K562 (cell line): ENCODE measurements at regions not wholly inside any gene's neighbourhood (a gene's known extent, or its start where the extent isn't known, plus 50 kb on each side); places are given as distances from the start of the nearest gene placed in this dataset.

Source experiments
- ATAC-seq: fragments of 200-7000 bp; cut with Tn5 transposase; 3 replicates; pipeline ENCODE4 v1.9.1; 2020; ENCODE audit warnings: moderate library complexity
- BruUV-seq: library from RNA; stranded (reverse); fragments of 400-500 nt; replicated peaks from 2 replicates; lab custom pipeline; 2021; lab: Mats Ljungman, UMichigan
- CTCF ChIA-PET: fragments of 300-600 bp; formaldehyde crosslinking; extraction: SDS; loops from one replicate; lab custom pipeline; 2021; ENCODE audit warnings: low intra/inter-chr PET ratio; lab: Yijun Ruan, JAX
- POLR2A ChIA-PET: fragments of 300-600, 350-650 bp; sonication (Branson Sonifier 250); formaldehyde crosslinking; extraction: SDS; loops from one replicate; lab custom pipeline; 2021; ENCODE audit warnings: antibody characterized with exemption, inconsistent platforms; lab: Yijun Ruan, JAX
- DNase-seq, 4 experiments: peaks; one replicate each; pipeline versions ENCODE4 v3.0.0 to v3.0.0-alpha.2; 2011 to 2018; ENCODE audit warnings: low spot score in 3 of 4, mixed read lengths in 3 of 4; ENCODE audit errors: extremely low read depth in 1 of 4
- FAIRE-seq: peaks from 2 replicates; lab custom pipeline; 2011; peaks lifted over from hg19 to GRCh38; lab: Jason Lieb, UNC
- H2AFZ ChIP-seq: 2 replicates; pipeline ENCODE4 v1.6.0; 2011; ENCODE audit warnings: low read depth, low read length, control low read depth, inconsistent platforms
- H3K27ac ChIP-seq: fragments of 200-600 bp; 3 replicates; pipeline ENCODE4 v1.8.0; 2011; ENCODE audit warnings: low read depth, mild to moderate bottlenecking, control low read depth, inconsistent platforms, low read length, moderate library complexity, mixed read lengths; ENCODE audit errors: extremely low read depth
- H3K27me3 ChIP-seq, 2 experiments: fragments of 300-600 bp in 1 of 2; 2 replicates in 1 of 2; 3 replicates in 1 of 2; pipeline versions ENCODE4 v1.6.0 to v1.8.0; 2011; ENCODE audit warnings: inconsistent platforms in 2 of 2, low read length in 2 of 2, mild to moderate bottlenecking in 1 of 2, mixed read lengths in 1 of 2, moderate library complexity in 1 of 2; ENCODE audit not compliant: control insufficient read depth in 2 of 2, insufficient read depth in 2 of 2
- H3K36me3 ChIP-seq: fragments of 300-600 bp; 3 replicates; pipeline ENCODE4 v1.8.0; 2011; ENCODE audit warnings: mild to moderate bottlenecking, low read length, inconsistent platforms; ENCODE audit not compliant: control insufficient read depth, insufficient read depth
- H3K4me1 ChIP-seq, 2 experiments: fragments of 200-600 bp in 1 of 2; replicated peaks in 1 of 2; 2 replicates in 1 of 2; 3 replicates in 1 of 2; pipeline versions ENCODE4 v1.5.1 to v1.8.0; 2011; ENCODE audit warnings: inconsistent platforms in 2 of 2, low read length in 2 of 2, mild to moderate bottlenecking in 1 of 2, mixed read lengths in 1 of 2, moderate library complexity in 1 of 2; ENCODE audit not compliant: control insufficient read depth in 2 of 2, insufficient read depth in 2 of 2
- H3K4me2 ChIP-seq: 2 replicates; pipeline ENCODE4 v1.6.1; 2011; ENCODE audit warnings: low read length, control low read depth, inconsistent platforms, mixed read lengths; ENCODE audit not compliant: insufficient read depth
- H3K4me3 ChIP-seq: fragments of 200-600 bp; sonication (generic), shearing (Covaris generic); 2 replicates; pipeline ENCODE4 v1.5.1; 2016; ENCODE audit warnings: control low read depth, inconsistent platforms
- H3K79me2 ChIP-seq: fragments of 200-600 bp; 3 replicates; pipeline ENCODE4 v1.8.0; 2011; ENCODE audit warnings: low read length, inconsistent platforms; ENCODE audit not compliant: control insufficient read depth, insufficient read depth
- H3K9ac ChIP-seq, 2 experiments: 2 replicates each; pipeline versions ENCODE4 v1.6.0 to v1.6.1; 2011; ENCODE audit warnings: low read depth in 2 of 2, low read length in 2 of 2, control low read depth in 1 of 2, inconsistent platforms in 1 of 2, mild to moderate bottlenecking in 1 of 2, mixed read lengths in 1 of 2; ENCODE audit not compliant: insufficient read depth in 1 of 2
- H3K9me1 ChIP-seq: one replicate; pipeline ENCODE4 v1.6.0; 2011; ENCODE audit warnings: inconsistent platforms, mild to moderate bottlenecking, low read length, moderate library complexity; ENCODE audit not compliant: control insufficient read depth, insufficient read depth
- H3K9me3 ChIP-seq: replicated peaks from 2 replicates; pipeline ENCODE4 v1.5.1; 2011; ENCODE audit warnings: low read depth, low read length, inconsistent platforms; ENCODE audit not compliant: control insufficient read depth, insufficient read depth
- H4K20me1 ChIP-seq: replicated peaks from 2 replicates; pipeline ENCODE4 v1.6.1; 2011; ENCODE audit warnings: low read length, inconsistent platforms, mixed read lengths; ENCODE audit not compliant: control insufficient read depth, insufficient read depth
- BRF1 ChIP-seq: IDR thresholded peaks from 3 replicates; pipeline ENCODE4 v1.6.1; 2011; ENCODE audit warnings: borderline replicate concordance, mild to moderate bottlenecking; ENCODE audit not compliant: insufficient read length; ENCODE audit errors: extremely low read depth
- EP300 ChIP-seq: IDR thresholded peaks from 2 replicates; pipeline ENCODE4 v1.6.1; 2012; ENCODE audit warnings: low read length, improper control_type of control experiment
- HSF4 ChIP-seq: fragments of 250-450 bp; sonication (Bioruptor Pico); IDR thresholded peaks from 2 replicates; pipeline ENCODE4 v2.1.2; 2022; ENCODE audit warnings: mild to moderate bottlenecking, moderate library complexity, borderline replicate concordance
- MYNN ChIP-seq, 2 experiments: sonication (generic); formaldehyde crosslinking in 1 of 2; IDR thresholded peaks; 2 replicates each; pipeline versions ENCODE4 v1.5.0 to v1.6.1; 2016 to 2020; ENCODE audit warnings: antibody characterized with exemption in 1 of 2, missing genetic modification reagents in 1 of 2
- NR4A1 ChIP-seq, 2 experiments: fragments of 250-450 bp in 1 of 2; fragments of 450-650 bp in 1 of 2; sonication (Bioruptor Pico) in 1 of 2; IDR thresholded peaks; 2 replicates each; pipeline versions ENCODE4 v1.4.0 to v1.6.1; 2016 to 2020; ENCODE audit warnings: mild to moderate bottlenecking in 2 of 2, missing compliant biosample characterization in 1 of 2, missing genetic modification characterization in 1 of 2, moderate library complexity in 1 of 2
- THRAP3 ChIP-seq: fragments of 450-650 bp; IDR thresholded peaks from 2 replicates; pipeline ENCODE4 v1.6.1; 2016; ENCODE audit warnings: mild to moderate bottlenecking, inconsistent platforms, borderline replicate concordance
- XRCC4 ChIP-seq: IDR thresholded peaks from one replicate; pipeline ENCODE4 v1.6.1; 2011; ENCODE audit not compliant: insufficient read depth, insufficient read length; ENCODE audit errors: extremely low read depth
- ZC3H11A ChIP-seq: IDR thresholded peaks from 2 replicates; pipeline ENCODE4 v1.6.1; 2012; ENCODE audit warnings: low read depth, low read length, improper control_type of control experiment
- ZFP36 ChIP-seq: fragments of 150-350 bp; IDR thresholded peaks from 2 replicates; pipeline ENCODE4 v1.6.1; 2018; ENCODE audit warnings: low read length, low read depth; ENCODE audit not compliant: partially characterized antibody
- ZNF133 ChIP-seq: fragments of 250-450 bp; sonication (Bioruptor Pico); IDR thresholded peaks from 2 replicates; pipeline ENCODE4 v1.4.0; 2020; ENCODE audit warnings: mild to moderate bottlenecking
- in situ Hi-C: fragments of 300-500 bp; cut with MboI; formaldehyde crosslinking; loops from 4 replicates; pipeline ENCODE4 v1.15.0; 2018; ENCODE audit warnings: inconsistent platforms, mixed read lengths
- intact Hi-C: fragments of 100-400 bp; cut with micrococcal nuclease; formaldehyde crosslinking; loops from 2 replicates; pipeline ENCODE4 v1.14.2; 2022
- TF ChIP-seq, protein P1 (sequence below): fragments of 450-650 bp; formaldehyde crosslinking; IDR thresholded peaks from 2 replicates; pipeline ENCODE4 v1.4.0; 2020; ENCODE audit warnings: mild to moderate bottlenecking

DNA sequence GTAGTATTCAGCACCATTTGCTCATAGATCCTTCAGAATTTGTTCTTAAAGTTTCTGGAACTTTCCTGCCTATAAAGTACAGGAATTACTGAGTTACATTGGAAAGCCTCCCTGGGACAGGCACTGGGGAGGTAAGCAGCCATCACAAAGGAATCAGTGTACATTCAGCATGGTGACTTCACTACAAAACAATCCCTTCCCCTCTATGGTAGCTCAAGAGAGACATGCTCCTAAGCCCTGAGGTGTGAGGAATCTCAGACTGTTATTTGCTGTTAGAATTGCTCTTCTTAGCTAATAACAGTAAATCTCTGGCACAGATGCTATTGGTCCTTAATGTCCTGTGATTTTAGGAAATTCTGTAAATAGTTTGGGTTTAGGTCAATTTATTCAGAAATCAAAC, 1898.0 kb upstream of the PCDH7 start:
- H4K20me1 ChIP-seq, result no peaks in the 10 kb centered on the region
- no peaks in the 10 kb centered on the region for H3K9me1 ChIP-seq
- no TSS peak for BruUV-seq
- no peak overlapping the region for H2AFZ ChIP-seq
- DNase-seq, result no peak
- H3K9ac ChIP-seq, result no peak overlapping the region
- no peaks in the 10 kb centered on the region for H3K79me2 ChIP-seq
- no peak overlapping the region for H3K4me3 ChIP-seq
- no peak overlapping the region for H3K4me2 ChIP-seq
- CTCF ChIA-PET, result no interaction called here
- TF ChIP-seq EP300 (no peak), NR4A1 (CRISPR knock-in tag; IDR thresholded peaks at IDR 0.05) (no peak), NR4A1 (tag; IDR thresholded peaks at IDR 0.05) (no peak), ZNF133 (CRISPR knock-in tag) (no peak), BRF1 (no peak), THRAP3 (no peak), ZC3H11A (no peak), XRCC4 (no peak), HSF4 (CRISPR knock-in tag) (no peak), ZFP36 (no peak), MYNN (IDR thresholded peaks at IDR 0.05) (no peak), MYNN (CRISPR knock-in tag; IDR thresholded peaks at IDR 0.05) (no peak)
- TF ChIP-seq, protein P1, sequence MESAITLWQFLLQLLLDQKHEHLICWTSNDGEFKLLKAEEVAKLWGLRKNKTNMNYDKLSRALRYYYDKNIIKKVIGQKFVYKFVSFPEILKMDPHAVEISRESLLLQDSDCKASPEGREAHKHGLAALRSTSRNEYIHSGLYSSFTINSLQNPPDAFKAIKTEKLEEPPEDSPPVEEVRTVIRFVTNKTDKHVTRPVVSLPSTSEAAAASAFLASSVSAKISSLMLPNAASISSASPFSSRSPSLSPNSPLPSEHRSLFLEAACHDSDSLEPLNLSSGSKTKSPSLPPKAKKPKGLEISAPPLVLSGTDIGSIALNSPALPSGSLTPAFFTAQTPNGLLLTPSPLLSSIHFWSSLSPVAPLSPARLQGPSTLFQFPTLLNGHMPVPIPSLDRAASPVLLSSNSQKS, result no peak
- H3K9me3 ChIP-seq, result no peaks in the 10 kb centered on the region
- H3K27me3 ChIP-seq, result no peaks in the 10 kb centered on the region
- ATAC-seq, result no peak
- H3K27ac ChIP-seq, result no peak overlapping the region
- POLR2A ChIA-PET, result no interaction called here
- no peaks in the 10 kb centered on the region for H3K4me1 ChIP-seq
- intact Hi-C loops, result no loop called here
- FAIRE-seq, result no peak
- no peaks in the 10 kb centered on the region for H3K36me3 ChIP-seq
- in situ Hi-C loops, result no loop called here
